Renal cortical epithelial cell (primary cell): ENCODE measurements at regions not wholly inside any gene's neighbourhood (a gene's known extent, or its start where the extent isn't known, plus 50 kb on each side); places are given as distances from the start of the nearest gene placed in this dataset.

Source experiments
- DNase-seq: peaks from one replicate; pipeline ENCODE4 v3.0.0-alpha.2; 2011; ENCODE audit warnings: low read depth

- DNase-seq, result no peak
These were observed 52.4 kb upstream of the CDKN3 start for GRCh38 chr14:54344445-54344844.

- DNase-seq, result no peak
These were observed 50.5 kb upstream of the CDKN3 start for GRCh38 chr14:54346257-54346656.
